Epidermal melanocyte (primary cell): ENCODE measurements at regions not wholly inside any gene's neighbourhood (a gene's known extent, or its start where the extent isn't known, plus 50 kb on each side); places are given as distances from the start of the nearest gene placed in this dataset.

ENCODE experiments used
- DNase-seq: peaks from one replicate; pipeline ENCODE4 v3.0.0; 2011; ENCODE audit warnings: low spot score; ENCODE audit not compliant: insufficient read length

GRCh38 chr13:108006619-108007018 lies 208.7 kb downstream of the LIG4 start:
- no peak for DNase-seq

DNA sequence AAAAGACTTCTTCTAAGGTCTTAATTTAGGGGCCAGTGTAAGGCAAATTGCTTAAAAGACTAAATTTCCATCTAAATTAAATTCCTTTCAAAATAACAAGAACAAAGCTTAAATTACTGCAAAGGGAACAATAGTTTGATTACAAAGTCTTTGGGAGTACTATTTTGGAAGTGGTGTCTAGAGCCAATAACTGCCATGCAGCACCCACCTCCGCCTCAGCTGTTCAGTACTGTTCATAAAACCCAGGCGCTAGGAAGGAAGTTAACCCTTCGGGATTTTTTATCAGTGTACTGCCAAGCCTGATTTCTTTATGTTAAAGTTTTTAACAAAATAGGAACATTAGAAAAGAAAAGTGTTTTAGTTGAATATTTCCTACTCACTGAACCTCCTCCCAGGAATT lies 210.1 kb downstream of the LIG4 start:
- DNase-seq = no peak

DNA sequence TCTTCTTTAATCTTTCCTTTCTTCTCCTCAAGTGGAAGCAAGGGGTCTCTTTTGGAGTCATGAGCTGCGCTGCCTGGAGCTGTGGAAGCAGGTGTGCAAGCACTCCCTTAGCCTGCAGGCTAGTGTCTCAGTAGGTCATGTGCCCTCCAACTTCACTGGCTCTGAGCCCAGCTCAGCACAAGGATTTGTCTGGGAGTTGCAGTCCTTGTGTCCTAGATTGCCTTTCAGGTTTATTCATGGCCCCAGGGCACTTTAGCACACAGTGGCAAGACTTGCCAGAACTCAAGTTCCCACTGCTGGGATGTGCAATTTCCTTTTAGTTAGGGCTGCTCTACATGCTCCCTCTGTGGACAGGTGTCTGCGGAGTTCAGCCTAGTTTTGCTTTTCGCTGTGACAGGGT lies 211.7 kb downstream of the LIG4 start:
- DNase-seq = no peak

- no peak for DNase-seq
These were observed 214.3 kb downstream of the LIG4 start for GRCh38 chr13:108000998-108001397.

DNA sequence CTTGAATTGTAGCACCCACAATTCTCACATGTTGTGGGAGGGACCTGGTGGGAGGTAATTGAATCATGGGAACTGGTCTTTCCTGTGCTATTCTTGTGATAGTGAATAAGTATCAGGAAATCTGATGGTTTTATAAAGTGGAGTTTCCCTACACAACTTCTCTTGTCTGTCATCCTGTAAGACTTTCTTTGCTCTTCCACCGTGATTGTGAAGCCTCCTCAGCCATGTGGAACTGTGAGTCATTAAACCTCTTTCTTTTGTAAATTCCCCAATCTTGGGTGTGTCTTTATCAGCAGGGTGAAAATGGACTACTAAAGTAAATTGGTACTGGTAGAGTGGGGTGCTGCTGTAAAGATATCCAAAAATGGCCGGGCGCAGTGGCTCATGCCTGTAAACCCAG lies 215.6 kb downstream of the LIG4 start:
- DNase-seq = no peak

GRCh38 chr13:107994137-107994536 lies 221.2 kb downstream of the LIG4 start:
- DNase-seq = no peak

GRCh38 chr13:107993239-107993949 lies 221.9 kb downstream of the LIG4 start:
- no peak for DNase-seq

DNA sequence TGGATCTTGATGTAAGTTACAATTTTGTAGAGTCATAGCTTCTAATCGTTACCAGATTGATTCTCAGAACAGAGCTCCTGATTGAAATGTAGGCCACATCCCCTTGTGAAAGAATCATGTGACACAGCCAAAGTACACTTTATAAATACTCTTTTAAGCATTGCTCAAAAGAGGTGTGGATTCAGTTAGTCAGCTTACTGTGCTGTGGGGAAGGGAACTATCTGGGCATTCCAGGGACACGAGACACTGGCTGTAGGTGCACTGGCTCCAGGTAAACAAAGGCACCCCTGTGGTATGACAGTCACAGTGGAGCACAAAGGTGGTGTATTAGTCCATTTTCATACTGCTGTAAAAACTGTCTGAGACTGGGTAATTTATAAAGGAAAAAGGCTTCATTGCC lies 222.8 kb downstream of the LIG4 start:
- DNase-seq = no peak

GRCh38 chr13:107977071-107977574 lies 238.2 kb downstream of the LIG4 start:
- no peak for DNase-seq

- no peak for DNase-seq
These were observed 238.7 kb downstream of the LIG4 start for GRCh38 chr13:107976628-107977027.

- no peak for DNase-seq
These were observed 240.9 kb downstream of the LIG4 start for GRCh38 chr13:107974409-107974808.

DNA sequence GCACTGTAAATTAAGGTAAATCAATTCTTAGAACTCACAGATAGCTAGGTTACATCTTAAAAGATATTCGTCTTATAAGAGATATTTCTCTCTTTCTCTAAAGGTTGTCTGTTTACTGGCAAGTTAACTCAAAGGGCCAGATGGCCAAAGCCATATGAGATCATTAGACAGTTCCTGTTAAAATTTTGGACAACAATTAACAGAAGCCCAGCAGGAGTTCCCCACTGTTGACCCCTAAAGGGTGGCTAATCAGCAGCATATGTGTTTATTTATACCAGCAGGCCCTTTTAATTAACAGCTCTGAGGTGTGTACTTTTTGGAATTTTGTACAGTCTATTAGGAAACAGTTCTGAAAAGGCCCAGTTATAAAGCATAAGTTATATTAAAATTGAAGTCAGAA lies 245.8 kb downstream of the LIG4 start:
- no peak for DNase-seq

GRCh38 chr13:107968470-107968869 lies 246.9 kb downstream of the LIG4 start:
- no peak for DNase-seq

DNA sequence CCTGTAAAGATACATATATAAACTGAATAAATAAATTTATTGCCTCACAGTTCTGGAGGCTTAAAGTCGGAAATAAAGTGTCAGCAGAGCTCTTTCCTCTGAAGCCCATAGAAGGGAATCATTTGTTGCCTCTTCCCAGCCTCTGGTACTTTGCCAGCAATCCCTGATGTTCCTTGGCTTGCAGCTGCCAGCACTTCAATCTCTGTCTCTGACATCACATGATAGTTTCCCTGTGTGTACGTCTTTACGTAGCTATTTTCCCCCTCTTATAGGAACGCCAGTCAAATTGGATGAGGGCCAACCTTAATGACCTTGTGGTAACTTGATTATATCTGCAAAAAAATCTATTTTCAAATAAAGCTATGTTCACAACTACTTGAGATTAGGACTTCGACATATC lies 250.9 kb downstream of the LIG4 start:
- no peak for DNase-seq

GRCh38 chr13:107961849-107962608 lies 253.3 kb downstream of the LIG4 start:
- DNase-seq = no peak

DNA sequence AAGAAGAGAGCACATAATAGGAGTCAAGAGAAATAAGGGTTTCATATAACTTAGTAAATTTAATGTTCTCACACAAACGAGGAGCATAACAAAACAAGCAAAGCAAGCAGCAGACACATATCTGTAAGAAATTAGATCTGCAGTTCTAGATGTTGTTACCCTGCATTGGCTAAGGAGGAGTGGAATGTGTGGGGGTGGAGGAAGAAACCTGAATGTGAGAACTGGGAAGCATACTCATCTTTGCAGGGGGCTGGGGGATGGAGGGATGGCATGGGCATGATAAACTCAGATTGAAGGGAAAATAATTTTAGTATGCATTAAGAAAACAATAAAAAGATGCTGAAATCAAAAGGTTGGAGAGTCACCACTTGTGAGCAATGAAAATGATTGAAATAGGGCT lies 255.0 kb downstream of the LIG4 start:
- DNase-seq = no peak

GRCh38 chr13:107956889-107957288 lies 258.4 kb downstream of the LIG4 start:
- DNase-seq = no peak

- DNase-seq = no peak
These were observed 273.2 kb downstream of the LIG4 start for GRCh38 chr13:107942030-107942617.

DNA sequence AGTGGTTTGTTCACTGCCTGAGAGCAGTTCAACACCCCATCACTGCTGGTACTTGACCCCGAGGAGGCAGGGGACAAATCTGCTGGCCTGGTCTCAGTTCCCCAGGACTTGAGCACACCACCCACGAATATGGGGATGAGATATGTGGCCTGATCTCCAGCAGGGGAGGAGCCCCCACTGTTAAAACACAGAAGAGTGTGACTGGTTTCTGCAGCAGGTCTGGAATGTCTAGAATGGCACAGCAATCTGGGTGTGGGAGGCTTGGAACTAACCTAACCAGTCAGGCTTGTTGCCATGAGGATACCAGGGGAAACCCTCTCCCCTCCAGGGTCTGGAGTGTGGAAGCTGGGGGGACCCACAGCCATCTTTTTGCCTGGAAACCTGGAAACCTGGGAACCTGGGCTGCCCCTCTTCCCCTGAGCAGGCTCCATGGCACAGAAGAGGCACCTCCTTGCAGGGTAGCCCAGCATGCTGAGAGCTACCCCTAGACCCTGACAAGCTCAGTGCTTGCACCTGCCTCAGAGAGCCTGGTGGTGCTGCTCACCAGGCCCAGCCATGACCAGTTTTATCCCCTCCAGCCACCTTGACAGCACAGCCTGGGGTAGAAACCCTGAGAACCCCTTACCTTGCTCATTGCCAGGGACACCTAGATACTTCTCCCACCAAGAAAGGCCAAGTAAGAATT lies 273.8 kb downstream of the LIG4 start:
- no peak for DNase-seq

- no peak for DNase-seq
These were observed 277.5 kb downstream of the LIG4 start for GRCh38 chr13:107937848-107938247.

GRCh38 chr13:107931056-107931455 lies 284.3 kb downstream of the LIG4 start:
- DNase-seq = no peak

- no peak for DNase-seq
These were observed 286.6 kb downstream of the LIG4 start for GRCh38 chr13:107928762-107929161.
